NCI-H2107 treated with DMSO at 0.1 percent for 48 hours (cell line): ENCODE measurements at regions not wholly inside any gene's neighbourhood (a gene's known extent, or its start where the extent isn't known, plus 50 kb on each side); places are given as distances from the start of the nearest gene placed in this dataset.

ENCODE experiments used
- DNase-seq: peaks from one replicate; lab custom pipeline; 2025; ENCODE audit not compliant: unreplicated experiment; lab: John Stamatoyannopoulos, UW

DNA sequence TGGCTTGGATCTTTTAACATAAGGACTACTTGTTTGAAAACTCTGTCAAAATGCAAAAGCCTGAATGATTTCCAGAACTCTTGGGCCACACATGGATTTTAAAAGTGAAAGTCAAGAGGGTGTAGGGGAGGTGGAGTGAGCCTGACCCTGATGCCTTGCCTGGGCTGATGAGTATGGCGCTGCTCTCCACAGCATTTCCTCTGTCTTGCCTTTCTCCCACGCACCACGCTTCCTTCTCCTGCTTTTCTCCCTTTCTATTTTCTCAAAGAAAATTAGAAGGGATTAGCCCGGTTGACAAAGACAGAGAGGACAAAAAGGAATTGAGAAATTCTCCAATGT, 207.0 kb upstream of the CCDC68 start:
- DNase-seq: no peak

DNA sequence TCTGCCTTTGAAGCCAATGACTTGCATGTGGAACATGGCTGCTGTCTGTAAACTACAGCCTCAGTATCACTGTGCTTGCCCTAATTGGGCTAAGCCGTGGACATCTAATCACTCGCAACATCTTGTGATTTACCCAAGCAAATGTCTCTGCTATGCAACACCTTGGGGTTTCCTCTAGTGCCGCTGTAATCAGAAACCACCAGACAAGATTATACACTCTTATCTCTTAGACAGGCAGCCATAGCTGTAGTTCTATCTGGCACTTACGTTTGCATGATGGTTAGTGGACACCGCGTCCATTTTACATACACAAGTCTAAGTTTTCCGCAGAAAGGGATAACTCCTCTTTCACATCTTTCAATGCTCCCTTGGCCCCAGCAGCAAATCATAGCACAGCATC, 204.3 kb upstream of the CCDC68 start:
- no peak for DNase-seq

- DNase-seq: no peak
Measured at GRCh38 chr18:55161916-55162315, 202.7 kb upstream of the CCDC68 start.

- no peak for DNase-seq
Measured at GRCh38 chr18:55159027-55159426, 199.8 kb upstream of the CCDC68 start.

- DNase-seq: no peak
Measured at GRCh38 chr18:55158570-55158969, 199.3 kb upstream of the CCDC68 start.

DNA sequence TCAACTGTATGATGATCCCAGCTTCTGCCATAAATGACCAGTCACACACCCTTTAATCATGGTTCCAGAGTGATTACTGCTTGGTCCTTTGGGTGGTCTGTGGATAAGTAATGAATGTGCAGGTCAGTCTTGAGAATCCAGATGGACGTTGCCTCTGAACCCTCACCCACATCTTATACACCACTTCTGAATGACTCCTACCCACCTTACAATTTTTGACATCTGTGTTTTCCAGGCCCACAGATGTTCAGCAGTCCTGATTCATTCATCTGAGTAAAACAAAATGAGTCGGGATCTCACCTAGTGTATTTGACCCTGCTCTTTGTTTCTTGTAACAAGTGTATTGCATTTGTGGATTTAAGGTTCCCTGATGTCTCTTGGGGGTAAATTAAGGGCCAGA, 194.1 kb upstream of the CCDC68 start:
- DNase-seq: no peak

DNA sequence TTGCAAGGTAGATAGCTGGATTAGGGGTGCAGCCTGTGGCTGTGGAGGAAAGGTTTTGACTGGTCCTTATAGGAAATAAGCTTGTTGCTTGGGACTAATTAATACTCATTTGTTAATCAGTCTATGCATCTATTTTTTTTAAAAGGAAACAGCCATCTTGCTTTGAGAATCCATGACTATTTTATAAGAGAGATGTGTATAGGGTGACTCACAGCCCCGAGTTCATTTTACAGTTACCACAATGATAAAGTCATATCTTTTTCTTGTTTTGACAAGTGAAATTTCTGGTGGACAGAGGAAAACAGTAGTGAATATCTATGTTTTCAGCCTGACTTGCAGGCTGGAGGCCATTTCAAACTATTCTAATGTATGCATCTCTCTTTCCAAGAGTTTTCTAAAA, 193.5 kb upstream of the CCDC68 start:
- DNase-seq: no peak

DNA sequence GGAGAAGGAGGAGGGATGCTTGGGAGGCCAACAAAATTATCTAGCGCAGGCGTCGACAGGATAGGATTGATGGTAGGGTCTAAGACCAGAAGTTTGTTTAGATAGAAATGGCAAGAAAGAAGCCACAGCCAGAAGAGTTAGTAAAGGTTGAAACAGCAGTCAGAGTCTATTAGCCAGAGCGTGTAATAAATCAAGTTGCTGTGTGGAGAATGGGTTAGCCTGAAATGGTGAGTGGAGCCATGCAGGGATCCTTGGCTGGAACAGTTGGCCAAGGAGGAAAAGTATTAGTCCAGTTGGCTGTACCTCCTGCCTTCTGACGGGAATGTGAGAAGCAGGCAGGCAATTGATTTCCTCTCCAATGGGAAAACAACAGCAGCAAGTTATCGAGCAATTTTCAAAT, 190.7 kb upstream of the CCDC68 start:
- DNase-seq: no peak

- no peak for DNase-seq
Measured at GRCh38 chr18:55147791-55148190, 188.5 kb upstream of the CCDC68 start.

DNA sequence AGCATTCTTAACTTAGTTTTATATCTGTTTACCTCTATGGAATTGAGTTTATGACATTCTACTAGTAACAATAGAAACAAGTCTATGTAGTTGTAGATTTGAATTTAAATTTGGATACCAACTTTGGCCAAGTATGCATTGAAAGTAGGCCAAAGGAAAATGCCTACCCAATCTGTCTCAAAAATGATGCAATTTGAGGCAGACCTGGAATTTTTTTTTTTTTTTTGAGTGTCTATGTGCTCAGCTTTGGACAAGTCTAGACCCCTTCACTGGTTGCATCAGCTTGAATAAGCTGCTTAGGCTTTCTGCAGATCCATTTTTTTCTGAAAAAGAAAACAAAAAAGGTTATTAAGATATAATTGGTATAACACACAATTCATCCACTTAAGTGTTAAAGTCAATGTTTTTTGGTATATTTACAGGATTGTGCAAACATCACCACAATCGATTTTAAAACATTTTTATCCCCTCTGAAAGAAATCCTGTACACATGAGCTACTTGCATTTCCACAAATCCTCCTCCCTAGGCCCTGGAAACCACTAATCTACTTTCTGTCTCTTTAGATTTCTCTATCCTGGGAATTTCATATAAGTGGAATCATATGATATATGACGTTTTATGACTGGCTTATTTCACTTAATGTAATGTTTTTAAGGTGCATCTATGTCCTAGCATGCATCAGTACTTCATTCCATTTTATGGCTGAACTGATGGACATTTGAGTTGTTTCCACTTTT, 185.1 kb upstream of the CCDC68 start:
- DNase-seq: no peak

- DNase-seq: no peak
Measured at GRCh38 chr18:55142410-55142809, 183.1 kb upstream of the CCDC68 start.

GRCh38 chr18:55141318-55141717, 182.1 kb upstream of the CCDC68 start:
- no peak for DNase-seq

GRCh38 chr18:55139836-55140235, 180.6 kb upstream of the CCDC68 start:
- DNase-seq: no peak

GRCh38 chr18:55139307-55139706, 180.0 kb upstream of the CCDC68 start:
- DNase-seq: no peak

- no peak for DNase-seq
Measured at GRCh38 chr18:55138401-55138800, 179.1 kb upstream of the CCDC68 start.

- DNase-seq: no peak
Measured at GRCh38 chr18:55137602-55138001, 178.3 kb upstream of the CCDC68 start.

DNA sequence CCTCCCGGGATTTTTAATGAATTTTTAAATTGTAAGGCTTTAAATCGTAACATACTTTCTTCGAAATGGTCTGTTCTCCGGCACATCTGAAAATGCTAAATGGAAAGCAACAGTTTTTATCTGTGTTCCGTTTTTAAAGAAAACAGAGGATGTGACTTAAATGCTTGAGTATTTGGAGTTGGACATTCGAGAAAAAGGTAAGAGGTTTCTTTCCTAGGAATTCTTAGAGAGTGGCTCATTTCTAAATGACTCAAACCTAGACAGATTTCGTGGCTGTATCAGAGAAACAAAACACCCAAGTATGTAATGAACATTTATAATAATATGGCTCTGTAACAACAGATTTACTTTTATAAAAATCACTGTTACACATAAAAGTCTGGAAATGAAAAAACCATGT, 177.6 kb upstream of the CCDC68 start:
- DNase-seq: no peak

- no peak for DNase-seq
Measured at GRCh38 chr18:55136258-55136657, 177.0 kb upstream of the CCDC68 start.

DNA sequence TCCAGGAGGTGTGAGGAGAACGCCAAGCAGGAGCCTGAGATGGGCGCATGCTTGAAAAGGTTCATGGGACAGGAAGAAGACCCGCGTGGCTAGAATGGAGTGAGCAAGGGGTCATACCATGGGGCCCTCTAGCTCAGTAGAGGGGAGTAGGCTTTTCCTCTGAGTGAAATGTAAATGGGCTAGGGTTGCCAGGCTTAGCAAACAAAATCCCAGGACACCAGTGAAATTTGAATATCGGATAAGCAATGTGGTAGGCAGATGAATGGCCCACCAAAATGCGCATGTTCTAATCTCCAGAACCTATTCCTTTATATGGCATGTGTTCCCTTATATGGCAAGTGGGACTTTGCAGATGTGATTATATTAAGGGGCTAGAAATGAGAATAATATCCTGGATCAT, 174.1 kb upstream of the CCDC68 start:
- no peak for DNase-seq

GRCh38 chr18:55128437-55128836, 169.2 kb upstream of the CCDC68 start:
- DNase-seq: no peak

GRCh38 chr18:55124078-55124763, 165.0 kb upstream of the CCDC68 start:
- DNase-seq: no peak

DNA sequence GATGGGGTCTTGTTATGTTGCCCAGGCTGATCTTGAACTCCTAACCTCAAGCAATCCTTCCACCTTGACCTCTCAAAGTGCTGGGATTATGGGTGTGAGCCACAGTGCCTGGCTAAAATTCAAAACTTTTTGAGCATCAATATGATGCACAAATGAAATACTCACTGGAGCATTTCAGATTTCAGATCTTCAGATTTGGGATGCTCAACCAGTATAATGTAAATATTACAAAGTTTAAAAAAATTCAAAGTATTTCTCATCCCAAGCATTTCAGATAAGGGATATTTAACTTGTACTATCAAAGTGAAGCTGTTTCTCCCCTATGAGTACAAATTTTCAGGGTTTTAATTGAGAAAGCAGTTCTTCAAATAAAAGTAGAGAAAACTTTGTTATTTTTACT, 164.1 kb upstream of the CCDC68 start:
- no peak for DNase-seq
